Breast epithelium (tissue), 3 donors: ENCODE measurements at regions not wholly inside any gene's neighbourhood (a gene's known extent, or its start where the extent isn't known, plus 50 kb on each side); places are given as distances from the start of the nearest gene placed in this dataset.

ENCODE experiments used
- CTCF ChIP-seq, 3 donors: fragments of 450-650 bp; IDR thresholded peaks; one replicate each; pipeline ENCODE4 v1.5.1; 2016 to 2017; ENCODE audit warnings: antibody characterized with exemption in 3 of 3, mild to moderate bottlenecking in 3 of 3, moderate library complexity in 3 of 3
- POLR2A ChIP-seq: fragments of 450-650 bp; IDR thresholded peaks from one replicate; pipeline ENCODE4 v1.6.1; 2016; ENCODE audit warnings: antibody characterized with exemption, mild to moderate bottlenecking, moderate library complexity
- POLR2AphosphoS5 ChIP-seq, 3 donors: sonication (generic); formaldehyde crosslinking; IDR thresholded peaks; one replicate each; pipeline ENCODE4 v1.6.1; 2017; ENCODE audit warnings: antibody characterized with exemption in 3 of 3

GRCh38 chr5:42217791-42218190 is 205.4 kb upstream of the GHR start:
- TF ChIP-seq POLR2AphosphoS5 (IDR thresholded peaks at IDR 0.05) (no peak), CTCF (IDR thresholded peaks at IDR 0.05) (no peak), POLR2A (no peak)
